Iris pigment epithelial cell (primary cell): ENCODE measurements at regions not wholly inside any gene's neighbourhood (a gene's known extent, or its start where the extent isn't known, plus 50 kb on each side); places are given as distances from the start of the nearest gene placed in this dataset.

ENCODE experiments used
- DNase-seq: peaks from one replicate; pipeline ENCODE4 v3.0.0-alpha.2; 2011; ENCODE audit warnings: low read depth

DNA sequence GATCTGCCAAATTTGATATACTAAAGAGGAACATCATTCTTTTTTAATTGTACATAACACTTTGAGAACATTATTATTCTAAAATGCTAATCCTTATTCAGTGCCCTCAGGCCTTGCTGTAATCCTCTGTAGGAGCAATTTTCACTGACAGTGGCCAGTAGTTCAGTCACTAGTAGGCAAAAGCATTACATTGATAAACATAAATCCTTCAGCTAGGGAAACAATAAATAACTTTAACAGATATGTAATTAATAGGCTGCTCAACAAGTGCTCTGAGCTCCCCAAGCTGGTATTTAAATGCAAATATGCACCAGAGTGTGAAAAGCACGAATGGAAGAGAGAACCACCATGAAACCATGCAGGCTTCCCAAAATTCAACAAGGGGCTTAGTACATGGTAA, 77.7 kb upstream of the FAM47C start:
- no peak for DNase-seq

- no peak for DNase-seq
Observed at GRCh38 chrX:36947214-36947613, 61.0 kb upstream of the FAM47C start.

DNA sequence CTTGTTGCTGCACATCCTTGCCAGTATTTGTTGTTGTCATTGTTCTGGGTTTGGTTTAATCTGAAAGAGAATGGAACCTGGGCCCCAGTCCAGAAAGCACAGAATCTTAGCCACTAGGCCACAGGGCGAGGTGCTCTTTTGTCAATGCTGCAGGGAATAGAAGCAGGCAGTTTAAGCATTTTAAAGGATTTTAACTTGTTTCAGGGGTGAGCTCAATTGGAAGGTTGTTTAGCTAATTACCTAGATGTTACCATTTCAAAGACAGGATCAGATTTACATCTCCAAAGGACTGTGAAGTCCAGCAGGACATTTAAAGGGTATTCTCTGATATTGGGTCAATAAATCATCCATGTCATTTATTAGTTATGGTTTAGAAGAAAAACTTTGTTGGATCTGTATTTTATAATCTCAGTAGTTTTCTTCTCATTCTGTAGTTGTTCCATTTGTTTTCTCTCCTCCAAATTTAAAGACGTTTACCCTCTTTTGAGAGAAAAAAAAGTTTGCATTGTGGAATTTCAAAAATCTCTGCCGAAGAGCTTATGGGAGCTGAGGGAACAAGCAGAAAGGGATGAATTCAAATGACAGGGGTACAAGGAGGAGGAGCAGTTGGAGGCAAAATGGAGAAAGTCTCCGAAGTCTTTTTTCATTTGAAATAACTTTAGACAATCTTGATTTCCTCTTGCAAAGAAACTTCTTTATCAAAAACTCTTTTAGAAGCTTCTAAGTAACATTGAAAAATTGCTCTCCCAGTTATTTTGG, 57.5 kb upstream of the FAM47C start:
- DNase-seq: no peak

DNA sequence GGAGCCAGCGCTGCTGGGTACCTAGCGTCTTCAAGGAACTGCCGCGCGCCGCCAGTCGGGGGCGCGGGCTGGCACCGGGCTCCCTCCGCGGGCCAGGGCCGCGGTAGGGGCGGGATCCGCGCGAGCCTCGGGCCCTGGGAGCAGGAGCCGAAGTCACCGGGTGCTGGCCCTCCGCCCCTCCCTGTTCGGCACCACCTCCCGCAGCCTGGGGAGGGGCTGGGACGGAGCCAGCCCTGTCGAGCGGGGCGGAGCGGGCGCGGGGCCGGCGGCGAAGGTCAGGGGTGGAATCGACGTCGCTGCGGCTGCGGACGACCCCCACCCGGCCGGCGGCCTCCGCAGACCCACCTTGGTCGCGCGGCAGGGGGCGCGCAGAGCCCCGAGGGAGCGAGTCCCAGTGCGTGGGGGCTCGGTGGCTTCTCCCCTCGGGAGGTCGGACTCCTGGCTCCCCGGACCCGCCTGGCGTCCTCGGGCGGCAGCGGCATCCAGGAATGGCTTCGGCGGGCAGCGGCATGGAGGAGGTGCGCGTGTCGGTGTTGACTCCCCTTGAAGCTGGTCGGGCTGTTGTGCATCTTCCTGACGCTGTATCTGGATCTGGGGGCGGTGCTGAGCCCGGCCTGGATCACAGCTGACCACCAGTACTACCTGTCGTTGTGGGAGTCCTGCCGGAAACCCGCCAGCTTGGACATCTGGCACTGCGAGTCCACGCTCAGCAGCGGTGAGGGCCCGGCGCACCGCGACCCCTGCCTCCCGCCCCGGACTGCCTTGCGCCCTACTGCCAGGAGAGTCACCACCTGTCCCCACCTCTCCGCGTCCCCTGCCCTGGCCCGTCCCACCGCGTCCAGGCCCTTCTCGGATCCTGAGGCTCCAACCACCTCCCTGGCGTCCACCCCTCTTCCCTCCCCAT, 50.5 kb upstream of the FAM47C start:
- DNase-seq: no peak
